NCI-H2081 treated with DMSO at 0.1 percent for 48 hours (cell line): ENCODE measurements at regions not wholly inside any gene's neighbourhood (a gene's known extent, or its start where the extent isn't known, plus 50 kb on each side); places are given as distances from the start of the nearest gene placed in this dataset.
"Not testable (repeated sequence)": the region's sequence is repeated elsewhere in the genome, so short reads cannot be mapped to it uniquely, and the experiment has no call there.

Experiments used
- DNase-seq: peaks from one replicate; lab custom pipeline; 2025; lab: John Stamatoyannopoulos, UW

DNA sequence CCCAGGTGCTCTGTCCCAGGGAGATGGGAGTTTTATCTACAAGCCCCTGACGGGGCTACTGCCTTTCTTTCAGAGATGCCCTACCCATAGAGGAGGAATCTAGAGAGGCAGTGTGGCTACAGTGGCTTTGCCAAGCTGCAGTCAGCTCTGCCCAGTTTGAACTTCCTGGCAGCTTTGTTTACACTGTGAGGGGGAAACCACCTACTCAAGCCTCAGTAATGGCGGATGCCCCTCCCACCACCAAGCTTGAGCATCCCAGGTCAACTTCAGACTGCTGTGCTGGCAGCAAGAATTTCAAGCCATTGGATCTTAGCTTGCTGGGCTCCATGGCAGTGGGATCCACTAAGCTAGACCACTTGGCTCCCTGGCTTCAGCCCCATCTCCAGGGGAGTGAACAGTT is 53.1 kb upstream of the TMEM252 start:
- not testable (repeated sequence) for DNase-seq

DNA sequence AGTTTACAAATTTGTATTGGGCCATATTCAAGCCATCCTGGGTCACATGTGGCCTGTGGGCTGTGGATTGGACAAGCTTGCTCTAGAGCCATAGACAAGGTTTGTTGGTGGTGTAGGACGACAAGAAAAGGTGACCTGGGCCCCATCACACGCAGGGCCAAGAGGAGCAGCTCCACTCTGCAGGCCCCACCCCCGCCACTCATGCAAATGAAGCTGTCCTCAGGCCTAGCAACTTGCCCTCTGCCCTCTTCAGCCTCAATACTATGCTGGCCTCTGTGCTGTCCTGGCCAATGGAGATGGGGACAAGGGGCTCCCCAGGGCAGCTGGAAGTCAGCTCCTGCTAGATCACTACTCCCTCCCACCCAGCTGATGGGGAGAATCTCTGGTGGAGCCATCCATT is 55.2 kb upstream of the TMEM252 start:
- DNase-seq, result no peak

DNA sequence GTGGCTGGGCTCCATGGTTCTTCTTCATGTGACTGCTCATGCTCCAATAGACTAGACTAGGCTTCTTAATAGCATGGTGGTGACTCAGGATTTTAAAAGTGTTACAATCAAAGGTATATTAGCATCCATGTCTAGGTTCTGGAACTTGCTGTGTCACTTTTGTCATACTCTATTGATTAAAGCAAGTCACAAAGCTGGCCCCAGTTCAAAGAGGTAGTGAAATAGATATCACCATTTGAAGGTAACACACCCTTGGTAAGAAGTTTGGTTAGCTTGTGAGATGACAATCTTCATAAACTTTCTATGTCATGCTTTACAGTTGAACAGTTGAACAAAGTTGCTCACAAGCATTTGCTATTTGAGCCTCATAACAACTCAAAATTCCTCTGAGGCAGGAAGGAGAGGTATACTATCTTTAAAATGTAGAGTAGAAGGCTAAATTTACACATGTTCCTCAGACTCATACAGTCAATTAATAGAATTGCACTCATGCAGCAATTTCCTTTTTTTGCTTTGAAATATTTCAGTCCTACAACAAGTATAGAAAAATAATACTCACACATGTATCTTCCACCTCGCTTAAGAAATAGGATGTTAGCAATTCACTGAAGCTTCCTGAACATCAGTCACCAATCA is 56.8 kb upstream of the TMEM252 start:
- DNase-seq, result no peak

DNA sequence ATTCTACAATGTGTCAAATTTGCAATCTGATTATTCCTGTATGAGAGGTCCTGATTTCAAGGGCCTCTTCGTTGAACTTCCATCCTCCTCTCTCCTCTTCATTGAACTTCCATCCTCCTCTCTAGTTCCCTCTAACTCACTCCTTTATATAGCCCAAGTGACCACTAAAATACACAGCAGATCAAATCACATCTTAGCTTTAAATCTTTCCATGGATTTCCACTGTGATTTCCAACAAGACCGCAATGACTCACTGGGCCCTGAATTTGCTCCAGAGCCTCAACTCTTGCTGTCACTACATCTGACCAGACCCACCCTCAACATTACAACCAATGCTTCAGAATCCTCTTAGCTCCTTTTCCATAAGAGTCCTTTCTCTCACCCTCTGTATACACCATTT is 59.1 kb upstream of the TMEM252 start:
- DNase-seq, result no peak

DNA sequence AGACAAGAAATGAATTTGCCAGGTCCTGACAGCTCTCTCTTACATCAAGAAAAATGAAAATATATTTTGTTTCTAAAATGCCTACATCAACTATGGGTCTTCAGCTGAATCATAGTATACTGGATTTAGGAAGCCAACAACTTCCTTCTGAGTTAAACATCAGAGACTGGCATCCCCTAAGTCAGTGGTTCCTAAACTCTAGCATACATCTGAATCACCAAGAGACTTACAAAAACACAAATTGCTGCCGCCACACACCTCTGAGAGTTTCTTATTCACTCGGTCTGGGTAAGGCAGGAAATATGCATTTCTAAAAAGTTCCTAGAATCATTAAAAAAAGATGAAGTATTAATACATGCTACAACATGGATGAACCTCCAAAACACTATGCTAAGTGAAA is 60.4 kb upstream of the TMEM252 start:
- DNase-seq, result no peak

DNA sequence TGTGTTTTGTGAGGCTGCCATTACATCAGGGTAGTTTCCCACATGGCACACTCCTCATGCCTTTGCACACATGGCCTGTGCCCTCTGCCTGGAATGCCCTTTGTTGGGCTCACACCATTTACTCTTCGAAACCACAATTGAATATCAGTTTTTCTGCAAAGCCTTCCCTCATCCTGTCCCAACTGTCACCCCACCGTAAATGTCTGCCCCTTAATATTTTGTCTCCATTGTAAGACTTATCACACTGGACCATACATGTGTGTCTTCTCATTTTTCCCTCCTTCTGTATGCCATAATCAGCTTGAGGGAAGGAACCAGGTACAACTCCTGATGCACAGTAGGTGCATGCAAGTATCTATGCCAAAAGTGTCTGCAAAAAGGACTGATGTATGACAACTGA is 62.7 kb upstream of the TMEM252 start:
- DNase-seq, result no peak

DNA sequence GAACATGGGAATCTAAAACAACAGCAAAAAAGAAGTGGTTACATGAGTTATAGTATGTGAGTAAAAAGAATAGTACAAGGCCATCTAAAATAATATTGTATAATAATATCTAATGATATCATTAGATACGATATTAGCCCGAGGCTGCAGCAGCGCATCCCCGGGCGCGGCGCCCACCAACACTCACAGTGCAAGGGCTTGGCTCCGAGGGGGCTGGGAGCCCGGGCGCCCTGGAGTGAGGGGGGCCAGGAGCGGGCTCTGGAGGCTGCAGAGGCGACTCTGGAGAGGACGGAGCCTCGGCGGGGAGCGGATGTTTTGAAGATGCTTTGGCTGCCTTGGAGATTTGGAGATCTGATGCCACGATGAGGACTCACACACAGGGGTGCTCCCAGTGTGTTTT is 68.1 kb upstream of the TMEM252 start:
- DNase-seq, result no peak

DNA sequence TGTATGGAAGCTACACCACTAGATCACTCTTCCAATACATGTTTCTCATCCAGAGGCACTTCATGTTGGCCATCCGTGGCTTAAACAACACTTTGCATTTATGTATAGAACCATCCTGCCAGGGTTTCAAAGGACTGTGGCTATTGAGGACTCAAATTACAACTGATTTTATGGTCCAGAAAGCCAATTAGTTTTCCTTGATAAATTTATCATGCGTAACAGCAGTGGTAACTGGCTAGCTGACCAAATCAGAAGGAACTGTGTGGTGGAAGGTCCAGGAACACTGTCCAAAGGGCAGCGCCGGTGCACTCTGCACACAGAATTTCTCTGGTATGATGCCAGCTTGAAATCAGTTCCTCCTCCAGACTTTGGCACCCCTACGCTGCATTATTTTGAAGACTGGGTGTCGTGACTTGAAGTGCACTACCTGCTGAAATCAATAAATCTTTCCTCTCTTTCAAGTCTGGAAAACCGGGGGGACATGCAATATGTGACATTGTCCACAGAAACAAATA is 69.3 kb upstream of the TMEM252 start:
- DNase-seq, result no peak

DNA sequence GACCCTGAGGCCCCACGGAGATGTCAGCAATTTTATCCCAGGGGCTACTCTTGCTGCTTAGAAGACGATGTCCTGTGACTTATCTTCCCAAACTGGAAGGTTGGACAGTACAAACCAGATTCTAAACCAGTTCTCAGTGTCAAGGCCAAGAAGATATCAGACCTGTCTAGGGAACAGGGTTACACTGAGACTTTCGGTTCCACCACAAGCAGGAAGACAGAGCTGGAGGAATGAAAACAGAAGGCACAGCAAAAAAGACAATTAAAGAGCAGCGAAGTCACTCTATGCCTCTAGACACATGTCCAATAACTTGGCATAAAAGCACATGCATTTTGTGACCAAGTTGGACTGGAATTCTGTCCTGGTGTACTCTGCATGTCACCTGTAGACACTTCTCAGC is 73.4 kb upstream of the TMEM252 start:
- no peak for DNase-seq

DNA sequence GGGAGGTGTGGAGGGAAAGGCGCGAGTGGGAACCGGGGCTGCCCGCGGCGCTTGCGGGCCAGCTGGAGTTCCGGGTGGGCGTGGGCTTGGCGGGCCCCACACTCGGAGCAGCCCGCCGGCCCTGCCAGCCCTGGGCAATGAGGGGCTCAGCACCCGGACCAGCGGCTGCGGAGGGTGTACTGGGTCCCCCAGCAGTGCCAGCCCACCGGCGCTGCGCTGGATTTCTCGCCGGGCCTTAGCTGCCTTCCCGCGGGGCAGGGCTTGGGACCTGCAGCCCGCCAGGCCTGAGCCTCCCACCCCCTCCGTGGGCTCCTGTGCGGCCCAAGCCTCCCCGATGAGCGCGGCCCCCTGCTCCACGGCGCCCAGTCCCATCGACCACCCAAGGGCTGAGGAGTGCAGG is 76.3 kb upstream of the TMEM252 start:
- not testable (repeated sequence) for DNase-seq

DNA sequence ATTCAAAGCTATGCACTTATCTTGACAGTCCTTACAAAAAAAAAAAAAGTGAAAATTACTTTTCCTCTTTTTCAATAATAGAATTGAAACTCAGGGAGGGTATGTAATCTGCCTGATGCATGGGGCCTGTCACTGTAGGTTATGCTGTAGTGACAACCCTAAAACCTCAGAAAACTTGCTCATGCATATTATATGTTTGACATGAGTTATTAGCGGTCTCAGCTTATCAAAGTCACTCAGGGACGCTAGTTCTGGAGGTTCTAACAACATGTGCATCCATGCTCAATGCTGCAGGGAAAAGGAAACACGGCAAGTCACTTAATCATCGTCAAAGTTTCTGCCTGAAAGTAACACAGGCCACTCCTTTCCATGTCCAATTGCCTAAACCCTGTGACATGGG is 78.4 kb upstream of the TMEM252 start:
- no peak for DNase-seq

DNA sequence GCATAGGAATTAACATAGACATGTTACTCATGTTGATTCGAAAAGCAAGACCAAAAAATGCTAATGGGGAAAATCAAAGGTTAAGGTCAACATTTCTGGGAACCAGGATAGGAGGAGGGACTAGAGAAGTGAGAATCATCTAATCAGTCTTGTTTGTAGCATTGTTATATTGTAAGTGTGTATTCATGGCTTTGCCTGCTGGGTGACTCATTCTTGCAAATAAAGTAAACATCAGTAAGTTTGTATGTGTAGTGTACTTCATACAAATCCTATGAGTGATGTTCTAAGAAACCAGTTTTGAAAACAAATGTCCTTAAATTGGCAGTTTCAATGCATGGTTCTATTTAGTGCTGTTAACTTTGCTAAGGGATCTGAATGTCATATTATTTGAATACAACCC is 79.0 kb upstream of the TMEM252 start:
- no peak for DNase-seq

DNA sequence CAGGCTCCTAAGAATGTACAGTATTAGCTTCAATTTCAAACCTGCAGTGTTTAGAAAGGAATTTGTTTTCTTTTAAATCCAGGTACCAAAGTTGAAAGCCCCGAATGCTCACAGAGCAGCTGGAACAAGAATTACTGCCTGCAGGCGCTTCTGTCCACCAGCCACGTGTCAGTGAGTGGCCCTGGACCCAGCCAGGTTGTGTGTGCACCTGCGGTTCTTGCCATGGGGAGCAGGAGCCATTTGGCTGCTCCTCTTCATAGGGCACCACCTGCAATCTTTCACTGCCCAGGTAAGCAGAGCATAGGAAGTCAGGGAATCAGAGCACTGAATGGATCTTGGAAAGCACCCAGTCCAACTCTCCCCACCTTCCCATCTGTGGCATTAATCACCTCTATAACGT is 79.5 kb upstream of the PIP5K1B start:
- DNase-seq, result no peak

DNA sequence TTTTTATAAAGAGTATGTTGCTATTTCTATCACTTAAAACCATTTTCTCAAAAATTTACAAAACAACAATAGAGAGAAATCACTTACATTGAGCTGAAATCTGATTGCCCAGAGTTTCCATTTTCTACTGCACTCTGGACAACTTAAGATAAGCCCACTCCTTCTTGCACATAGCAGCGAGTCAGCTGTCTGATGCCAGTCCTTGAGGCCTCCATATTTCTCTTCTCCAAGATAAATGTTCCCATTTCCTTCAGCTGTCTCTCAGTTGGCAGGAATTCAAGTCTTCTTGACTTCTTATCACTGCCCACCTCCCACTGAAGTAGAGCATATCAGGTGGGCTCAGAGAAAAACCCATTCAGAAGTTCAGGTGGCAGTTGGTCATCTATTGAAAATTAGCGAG is 78.5 kb upstream of the PIP5K1B start:
- DNase-seq, result no peak

DNA sequence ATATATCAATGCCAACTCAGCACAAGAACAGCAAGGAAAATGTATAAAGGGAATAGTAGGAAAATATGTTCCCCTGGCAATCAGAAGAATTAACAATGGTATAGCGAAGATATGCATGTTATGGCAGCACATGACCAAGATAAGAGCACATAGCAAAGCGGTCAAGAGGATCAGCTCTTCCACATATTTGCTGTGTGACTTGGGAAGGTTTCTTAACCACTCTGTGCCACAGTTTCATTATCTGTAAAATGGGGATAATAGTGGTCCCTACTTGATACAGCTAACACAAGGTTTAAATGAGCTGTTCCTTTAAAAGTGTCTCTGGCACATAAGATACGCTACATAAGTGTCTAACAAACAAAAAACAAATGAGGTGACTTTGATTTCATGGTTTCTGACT is 77.9 kb upstream of the PIP5K1B start:
- no peak for DNase-seq

DNA sequence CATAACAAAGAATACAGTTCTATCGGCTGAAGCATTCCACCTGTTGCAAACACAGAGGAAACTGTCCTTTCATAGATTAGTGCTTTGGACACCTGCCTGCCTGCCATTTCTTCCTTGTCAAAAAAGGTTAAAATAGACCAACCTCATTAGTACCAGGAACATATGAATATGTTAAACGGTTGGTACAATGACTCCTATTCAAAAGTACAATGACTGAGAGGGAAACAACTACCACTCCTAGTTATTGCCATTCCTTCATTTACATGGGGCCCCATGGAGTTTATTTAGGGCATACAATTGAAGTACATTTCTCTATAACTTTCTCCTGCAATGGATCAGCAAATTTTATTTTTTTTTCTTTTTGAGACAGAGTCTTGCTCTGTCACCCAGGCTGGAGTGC is 77.4 kb upstream of the PIP5K1B start:
- no peak for DNase-seq

DNA sequence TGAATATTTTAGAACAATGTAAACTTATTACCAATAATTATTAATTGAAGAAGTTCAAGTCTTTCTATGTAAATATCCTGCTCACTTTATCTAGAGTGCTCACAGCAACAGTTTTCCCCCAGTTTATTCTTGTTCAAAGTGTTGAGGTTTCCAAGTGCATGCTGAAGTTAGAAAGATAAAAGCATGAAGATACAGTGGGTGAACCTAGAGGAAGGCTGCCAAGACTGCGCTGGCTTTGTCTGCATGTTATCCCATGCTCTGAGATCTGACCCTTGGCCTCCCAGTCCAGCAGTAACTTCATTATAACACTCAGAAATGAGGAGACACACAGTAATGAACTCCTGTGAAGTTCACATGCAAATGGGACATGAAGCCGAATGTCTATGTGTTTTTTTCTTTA is 76.0 kb upstream of the PIP5K1B start:
- no peak for DNase-seq

DNA sequence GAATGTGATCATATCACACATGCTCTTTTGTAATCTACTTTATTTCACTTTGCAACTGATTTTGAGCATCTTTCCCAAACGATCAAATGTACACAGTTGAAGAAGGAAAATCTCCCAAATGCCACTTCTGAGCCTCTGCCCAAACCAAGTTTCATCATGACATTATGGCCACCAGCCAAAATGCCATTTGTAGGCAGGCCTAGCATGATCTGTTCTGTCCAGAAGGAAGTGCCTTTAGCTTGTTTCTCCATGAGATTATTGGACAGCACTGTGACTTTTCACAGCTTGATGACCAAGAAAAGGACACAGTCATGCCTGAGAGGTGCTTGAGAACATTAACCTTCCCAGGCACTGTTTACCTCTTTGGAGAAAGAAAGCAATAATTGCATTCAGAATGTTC is 73.2 kb upstream of the PIP5K1B start:
- no peak for DNase-seq

DNA sequence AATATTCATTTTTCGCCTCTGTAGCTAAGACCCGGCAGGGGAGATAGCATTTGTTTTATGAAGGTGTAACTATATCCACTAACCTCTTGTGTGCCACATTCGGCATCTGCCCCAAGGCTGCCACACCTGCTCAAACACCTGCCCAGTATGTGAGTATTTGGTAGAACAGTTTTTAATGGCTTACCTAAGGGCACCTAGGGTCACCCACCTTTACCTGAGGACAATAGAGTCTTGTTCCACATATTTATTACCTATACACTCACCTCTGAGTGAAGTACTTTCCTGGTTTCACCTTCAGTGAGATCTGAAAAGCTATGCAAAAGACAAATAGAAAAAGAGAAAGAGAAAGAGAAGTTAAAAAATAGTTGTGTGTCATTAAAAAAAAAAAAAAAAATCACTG is 68.0 kb upstream of the PIP5K1B start:
- DNase-seq, result peak; percentile 47

DNA sequence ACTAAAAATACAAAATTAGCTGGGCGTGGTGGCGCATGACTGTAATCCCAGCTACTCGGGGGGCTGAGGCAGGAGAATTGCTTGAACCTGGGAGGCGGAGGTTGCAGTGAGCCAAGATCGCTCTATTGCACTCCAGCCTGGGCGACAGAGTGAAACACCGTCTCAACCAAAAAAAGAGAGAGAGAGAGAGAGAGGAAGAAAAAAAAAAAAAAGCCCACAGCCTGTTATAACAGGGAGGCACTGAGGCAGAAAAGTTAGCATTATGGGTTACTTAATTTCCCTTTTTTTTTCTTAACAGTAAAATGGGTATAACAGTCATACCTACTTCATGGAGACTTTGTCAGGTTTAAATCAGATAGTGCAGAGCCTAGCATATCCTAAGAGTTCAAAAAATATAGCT is 65.8 kb upstream of the PIP5K1B start:
- not testable (repeated sequence) for DNase-seq

DNA sequence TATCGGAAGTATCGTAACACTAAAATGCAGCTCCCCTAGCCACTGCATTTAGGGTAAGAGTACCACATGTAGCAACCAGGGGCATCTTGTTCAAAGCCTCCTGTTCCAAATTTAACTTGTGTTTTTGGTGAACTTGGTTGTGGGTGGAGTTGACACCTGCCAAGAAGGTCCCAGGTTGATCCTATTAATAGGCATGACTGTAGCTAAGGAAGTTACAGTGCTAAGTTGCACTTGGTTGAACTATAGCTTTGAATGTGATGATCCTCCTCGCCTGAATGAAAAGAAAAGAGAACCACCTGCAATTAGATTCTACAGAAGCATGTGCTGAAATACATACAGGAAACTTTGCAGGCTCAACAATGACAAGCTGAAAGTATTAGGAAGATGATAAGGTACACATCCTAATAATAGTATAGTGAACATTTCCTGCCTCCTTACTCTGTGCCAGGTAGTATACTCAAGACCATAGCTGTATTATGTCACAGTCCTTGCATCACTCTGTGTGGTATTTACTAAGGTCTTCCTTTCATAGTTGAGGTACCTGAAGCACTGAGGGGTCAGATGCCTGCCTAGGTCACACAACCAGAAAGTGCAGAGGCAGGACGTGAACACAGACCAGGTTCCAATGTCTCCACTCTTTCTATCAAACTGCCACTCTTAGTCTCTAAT is 64.5 kb upstream of the PIP5K1B start:
- DNase-seq, result no peak

DNA sequence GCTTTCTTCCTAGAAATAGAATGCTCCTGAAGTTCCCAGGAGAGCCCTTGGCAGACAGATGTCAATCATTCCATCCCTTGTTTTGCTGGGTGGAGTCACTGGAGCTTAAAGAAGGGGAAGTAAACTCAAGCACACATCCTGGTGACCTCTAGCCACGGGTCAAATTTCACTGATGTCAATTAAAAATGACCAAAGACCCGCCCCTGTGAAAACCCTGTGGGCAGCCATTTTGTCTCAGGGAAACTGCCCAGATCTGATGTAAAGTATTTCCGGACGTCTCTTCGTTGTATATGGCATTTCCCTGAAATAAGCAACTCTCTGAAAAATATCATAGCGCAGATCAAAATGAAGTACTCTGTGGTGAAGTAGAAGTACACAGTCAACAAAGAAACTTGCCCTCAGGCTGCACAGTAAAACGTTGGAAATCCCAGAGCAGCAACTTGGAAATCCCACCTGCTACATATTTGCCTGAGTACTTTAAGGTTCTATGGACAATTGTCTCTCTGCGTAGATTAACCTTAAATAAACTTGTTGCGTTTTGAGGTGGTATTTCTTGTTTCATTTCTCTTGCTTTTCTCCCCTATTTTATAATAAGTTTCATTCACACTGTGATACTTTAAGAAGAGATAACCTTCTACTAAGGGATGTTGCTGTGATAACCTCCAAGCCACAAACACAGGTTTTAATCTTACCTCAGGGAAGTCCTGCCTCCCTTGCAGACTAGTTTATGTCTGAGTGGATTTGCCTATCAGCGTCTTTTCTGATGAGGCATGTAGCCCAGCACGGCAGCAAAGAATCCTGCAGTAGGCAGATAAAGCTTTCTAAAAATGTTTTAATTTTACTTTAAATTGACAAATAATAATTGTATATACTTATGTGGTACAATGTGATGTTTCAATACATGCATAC is 60.9 kb upstream of the PIP5K1B start:
- no peak for DNase-seq

DNA sequence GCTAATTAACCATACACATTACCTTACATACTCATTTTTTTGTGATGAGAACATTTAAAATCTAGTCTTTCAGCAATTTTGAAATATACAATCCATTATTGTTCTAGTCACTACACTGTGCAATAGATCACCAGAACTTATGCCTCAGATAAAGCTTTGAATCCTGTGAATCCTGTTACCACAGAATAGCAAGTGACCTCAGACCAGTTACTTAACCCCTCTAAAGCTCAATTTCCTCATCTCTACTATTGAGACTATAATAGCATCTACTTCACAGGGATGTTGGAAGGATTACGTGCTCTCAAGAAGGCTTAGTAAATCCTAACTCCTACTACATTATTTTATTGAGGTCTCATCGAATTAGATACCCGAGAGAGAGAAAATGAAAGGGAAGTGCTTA is 60.2 kb upstream of the PIP5K1B start:
- DNase-seq, result no peak
